Endothelial cell of umbilical vein (primary cell): ENCODE measurements at regions not wholly inside any gene's neighbourhood (a gene's known extent, or its start where the extent isn't known, plus 50 kb on each side); places are given as distances from the start of the nearest gene placed in this dataset.

ENCODE experiments used
- EZH2 ChIP-seq: IDR thresholded peaks from 2 replicates; pipeline ENCODE4 v1.6.1; 2012; ENCODE audit warnings: borderline replicate concordance, low read depth, mild to moderate bottlenecking, moderate library complexity, low read length, inconsistent platforms; ENCODE audit not compliant: severe bottlenecking
- POLR2A ChIP-seq: IDR thresholded peaks from 2 replicates; pipeline ENCODE4 v1.6.1; 2012; ENCODE audit warnings: low read depth, mild to moderate bottlenecking, control low read depth, low read length
- TF ChIP-seq, protein P1 (sequence below), 2 donors: IDR thresholded peaks; 1 replicate in 1 of 2; 2 replicates in 1 of 2; pipeline ENCODE4 v1.5.1; 2011; ENCODE audit warnings: low read length in 2 of 2, mild to moderate bottlenecking in 2 of 2, moderate library complexity in 2 of 2, control low read depth in 1 of 2, inconsistent platforms in 1 of 2, low read depth in 1 of 2; ENCODE audit not compliant: insufficient read depth in 1 of 2; ENCODE audit errors: extremely low read depth in 1 of 2
- TF ChIP-seq, protein P2 (sequence below): IDR thresholded peaks from 2 replicates; pipeline ENCODE4 v1.6.1; 2011; ENCODE audit not compliant: insufficient read depth, insufficient read length

DNA sequence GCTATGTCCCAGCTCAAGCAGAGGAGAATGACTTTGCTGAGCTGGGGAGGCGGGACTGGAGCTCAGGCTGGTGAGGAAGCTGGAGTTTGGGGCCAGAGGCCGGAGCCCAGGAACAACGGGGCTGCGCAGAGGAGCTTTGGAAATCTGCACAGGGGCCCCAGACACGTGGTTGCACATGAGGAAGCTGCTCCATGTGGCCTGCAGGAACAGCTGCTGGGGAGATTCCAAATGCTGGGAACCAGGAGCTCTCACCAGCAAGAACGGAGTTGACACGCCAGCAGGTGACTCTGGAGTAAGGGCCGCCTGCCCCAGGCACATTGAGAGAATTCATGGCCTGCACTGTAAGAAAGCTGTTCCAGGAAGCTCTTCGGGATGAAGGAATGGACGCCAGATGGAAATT lies 91.0 kb downstream of the OLFM1 start:
- TF ChIP-seq EZH2 (no peak), POLR2A (no peak)
- TF ChIP-seq, protein P1, sequence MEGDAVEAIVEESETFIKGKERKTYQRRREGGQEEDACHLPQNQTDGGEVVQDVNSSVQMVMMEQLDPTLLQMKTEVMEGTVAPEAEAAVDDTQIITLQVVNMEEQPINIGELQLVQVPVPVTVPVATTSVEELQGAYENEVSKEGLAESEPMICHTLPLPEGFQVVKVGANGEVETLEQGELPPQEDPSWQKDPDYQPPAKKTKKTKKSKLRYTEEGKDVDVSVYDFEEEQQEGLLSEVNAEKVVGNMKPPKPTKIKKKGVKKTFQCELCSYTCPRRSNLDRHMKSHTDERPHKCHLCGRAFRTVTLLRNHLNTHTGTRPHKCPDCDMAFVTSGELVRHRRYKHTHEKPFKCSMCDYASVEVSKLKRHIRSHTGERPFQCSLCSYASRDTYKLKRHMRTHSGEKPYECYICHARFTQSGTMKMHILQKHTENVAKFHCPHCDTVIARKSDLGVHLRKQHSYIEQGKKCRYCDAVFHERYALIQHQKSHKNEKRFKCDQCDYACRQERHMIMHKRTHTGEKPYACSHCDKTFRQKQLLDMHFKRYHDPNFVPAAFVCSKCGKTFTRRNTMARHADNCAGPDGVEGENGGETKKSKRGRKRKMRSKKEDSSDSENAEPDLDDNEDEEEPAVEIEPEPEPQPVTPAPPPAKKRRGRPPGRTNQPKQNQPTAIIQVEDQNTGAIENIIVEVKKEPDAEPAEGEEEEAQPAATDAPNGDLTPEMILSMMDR (IDR thresholded peaks at IDR 0.05; ENCODE audit: extremely low read depth in 1 of 2, insufficient read depth in 1 of 2, low read depth in 1 of 2, low read length in 2 of 2), result no peak
- TF ChIP-seq, protein P2, sequence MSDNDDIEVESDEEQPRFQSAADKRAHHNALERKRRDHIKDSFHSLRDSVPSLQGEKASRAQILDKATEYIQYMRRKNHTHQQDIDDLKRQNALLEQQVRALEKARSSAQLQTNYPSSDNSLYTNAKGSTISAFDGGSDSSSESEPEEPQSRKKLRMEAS, result no peak
